HepG2 (cell line): ENCODE measurements at regions not wholly inside any gene's neighbourhood (a gene's known extent, or its start where the extent isn't known, plus 50 kb on each side); places are given as distances from the start of the nearest gene placed in this dataset.

Source experiments
- EP300 ChIP-seq, 3 experiments: sonication (generic) in 1 of 3; formaldehyde crosslinking in 1 of 3; IDR thresholded peaks; 2 replicates each; pipeline versions ENCODE4 v1.5.1 to v1.6.1; 2011 to 2020; ENCODE audit warnings: low read depth in 2 of 3, low read length in 2 of 3, borderline replicate concordance in 1 of 3, improper control_type of control experiment in 1 of 3, mild to moderate bottlenecking in 1 of 3, missing genetic modification reagents in 1 of 3, moderate library complexity in 1 of 3
- MEIS2 ChIP-seq: sonication (generic); formaldehyde crosslinking; IDR thresholded peaks from 2 replicates; pipeline ENCODE4 v1.9.0; 2021; ENCODE audit warnings: mild to moderate bottlenecking, missing genetic modification reagents
- POLR2A ChIP-seq, 2 experiments: IDR thresholded peaks; 2 replicates each; pipeline ENCODE4 v1.6.1; 2011; ENCODE audit warnings: low read depth in 2 of 2, low read length in 2 of 2, mild to moderate bottlenecking in 1 of 2, moderate library complexity in 1 of 2; ENCODE audit not compliant: insufficient read depth in 1 of 2
- RFXANK ChIP-seq: IDR thresholded peaks from 2 replicates; pipeline ENCODE4 v1.6.1; 2016
- RXRA ChIP-seq: sonication (generic); formaldehyde crosslinking; IDR thresholded peaks from 2 replicates; pipeline ENCODE4 v1.5.1; 2020; ENCODE audit warnings: missing genetic modification reagents
- SMC3 ChIP-seq: IDR thresholded peaks from 2 replicates; pipeline ENCODE4 v1.6.1; 2011; ENCODE audit warnings: low read length, improper control_type of control experiment
- TAF1 ChIP-seq: sonication (generic); formaldehyde crosslinking; IDR thresholded peaks from 2 replicates; pipeline ENCODE4 v1.4.0; 2020; ENCODE audit warnings: missing genetic modification reagents
- ZNF672 ChIP-seq: sonication (generic); formaldehyde crosslinking; IDR thresholded peaks from 2 replicates; pipeline ENCODE4 v1.8.1; 2022; ENCODE audit warnings: missing genetic modification reagents
- TF ChIP-seq, protein P1 (sequence below): sonication (generic); formaldehyde crosslinking; IDR thresholded peaks from 2 replicates; pipeline ENCODE4 v1.4.0; 2020; ENCODE audit warnings: low read depth, mild to moderate bottlenecking, missing genetic modification reagents
- TF ChIP-seq, protein P2 (sequence below): sonication (generic); formaldehyde crosslinking; IDR thresholded peaks from 2 replicates; pipeline ENCODE4 v1.8.1; 2022; ENCODE audit warnings: low read depth, mild to moderate bottlenecking, missing genetic modification reagents
- TF ChIP-seq, protein P3 (sequence below): sonication (generic); formaldehyde crosslinking; IDR thresholded peaks from 2 replicates; pipeline ENCODE4 v1.4.0; 2020; ENCODE audit warnings: mild to moderate bottlenecking, missing genetic modification reagents

DNA sequence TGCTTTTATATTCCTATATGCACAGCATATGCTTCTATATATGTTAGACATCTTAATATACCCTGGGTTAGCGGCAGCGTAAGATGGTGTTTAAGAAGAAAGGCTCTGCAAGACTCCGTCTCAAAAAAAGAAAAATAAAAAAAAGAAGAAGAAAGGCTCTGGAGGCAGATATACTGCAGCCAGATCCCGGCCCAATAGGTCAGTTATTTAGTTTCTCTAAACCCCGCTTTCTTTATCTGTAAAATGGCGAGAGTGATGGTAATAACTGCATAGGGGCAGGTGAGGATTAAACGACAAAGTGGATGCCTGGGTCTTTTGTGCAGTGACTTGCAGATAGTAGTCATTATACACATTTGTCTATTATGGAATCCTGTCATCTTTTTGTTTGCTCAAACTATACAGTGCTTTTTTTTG is 115.2 kb downstream of the NAA11 start:
- TF ChIP-seq, protein P1, sequence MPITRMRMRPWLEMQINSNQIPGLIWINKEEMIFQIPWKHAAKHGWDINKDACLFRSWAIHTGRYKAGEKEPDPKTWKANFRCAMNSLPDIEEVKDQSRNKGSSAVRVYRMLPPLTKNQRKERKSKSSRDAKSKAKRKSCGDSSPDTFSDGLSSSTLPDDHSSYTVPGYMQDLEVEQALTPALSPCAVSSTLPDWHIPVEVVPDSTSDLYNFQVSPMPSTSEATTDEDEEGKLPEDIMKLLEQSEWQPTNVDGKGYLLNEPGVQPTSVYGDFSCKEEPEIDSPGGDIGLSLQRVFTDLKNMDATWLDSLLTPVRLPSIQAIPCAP (CRISPR knock-in tag), result no peak
- TF ChIP-seq POLR2A (IDR thresholded peaks at IDR 0.05; ENCODE audit: insufficient read depth in 1 of 2, low read depth in 2 of 2, low read length in 2 of 2) (no peak), RXRA (CRISPR knock-in tag) (no peak), TAF1 (no peak), SMC3 (no peak), RFXANK (CRISPR knock-in tag) (no peak), MEIS2 (CRISPR knock-in tag) (no peak), EP300 (IDR thresholded peaks at IDR 0.05; ENCODE audit: low read depth in 2 of 2, low read length in 2 of 2) (no peak), EP300 (CRISPR knock-in tag; IDR thresholded peaks at IDR 0.05; ENCODE audit: borderline replicate concordance) (no peak), ZNF672 (no peak)
- TF ChIP-seq, protein P2, sequence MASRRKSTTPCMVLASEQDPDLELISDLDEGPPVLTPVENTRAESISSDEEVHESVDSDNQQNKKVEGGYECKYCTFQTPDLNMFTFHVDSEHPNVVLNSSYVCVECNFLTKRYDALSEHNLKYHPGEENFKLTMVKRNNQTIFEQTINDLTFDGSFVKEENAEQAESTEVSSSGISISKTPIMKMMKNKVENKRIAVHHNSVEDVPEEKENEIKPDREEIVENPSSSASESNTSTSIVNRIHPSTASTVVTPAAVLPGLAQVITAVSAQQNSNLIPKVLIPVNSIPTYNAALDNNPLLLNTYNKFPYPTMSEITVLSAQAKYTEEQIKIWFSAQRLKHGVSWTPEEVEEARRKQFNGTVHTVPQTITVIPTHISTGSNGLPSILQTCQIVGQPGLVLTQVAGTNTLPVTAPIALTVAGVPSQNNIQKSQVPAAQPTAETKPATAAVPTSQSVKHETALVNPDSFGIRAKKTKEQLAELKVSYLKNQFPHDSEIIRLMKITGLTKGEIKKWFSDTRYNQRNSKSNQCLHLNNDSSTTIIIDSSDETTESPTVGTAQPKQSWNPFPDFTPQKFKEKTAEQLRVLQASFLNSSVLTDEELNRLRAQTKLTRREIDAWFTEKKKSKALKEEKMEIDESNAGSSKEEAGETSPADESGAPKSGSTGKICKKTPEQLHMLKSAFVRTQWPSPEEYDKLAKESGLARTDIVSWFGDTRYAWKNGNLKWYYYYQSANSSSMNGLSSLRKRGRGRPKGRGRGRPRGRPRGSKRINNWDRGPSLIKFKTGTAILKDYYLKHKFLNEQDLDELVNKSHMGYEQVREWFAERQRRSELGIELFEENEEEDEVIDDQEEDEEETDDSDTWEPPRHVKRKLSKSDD (CRISPR knock-in tag), result no peak
- TF ChIP-seq, protein P3, sequence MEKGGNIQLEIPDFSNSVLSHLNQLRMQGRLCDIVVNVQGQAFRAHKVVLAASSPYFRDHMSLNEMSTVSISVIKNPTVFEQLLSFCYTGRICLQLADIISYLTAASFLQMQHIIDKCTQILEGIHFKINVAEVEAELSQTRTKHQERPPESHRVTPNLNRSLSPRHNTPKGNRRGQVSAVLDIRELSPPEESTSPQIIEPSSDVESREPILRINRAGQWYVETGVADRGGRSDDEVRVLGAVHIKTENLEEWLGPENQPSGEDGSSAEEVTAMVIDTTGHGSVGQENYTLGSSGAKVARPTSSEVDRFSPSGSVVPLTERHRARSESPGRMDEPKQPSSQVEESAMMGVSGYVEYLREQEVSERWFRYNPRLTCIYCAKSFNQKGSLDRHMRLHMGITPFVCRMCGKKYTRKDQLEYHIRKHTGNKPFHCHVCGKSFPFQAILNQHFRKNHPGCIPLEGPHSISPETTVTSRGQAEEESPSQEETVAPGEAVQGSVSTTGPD (CRISPR knock-in tag), result no peak
